Keratinocyte (primary cell): ENCODE measurements at regions not wholly inside any gene's neighbourhood (a gene's known extent, or its start where the extent isn't known, plus 50 kb on each side); places are given as distances from the start of the nearest gene placed in this dataset.

Experiments
- DNase-seq: peaks from one replicate; pipeline ENCODE4 v3.0.0-alpha.2; 2011; ENCODE audit warnings: low read depth, missing footprints, low spot score
- FAIRE-seq: peaks from 2 replicates; lab custom pipeline; 2011; peaks lifted over from hg19 to GRCh38; lab: Jason Lieb, UNC
- H2AFZ ChIP-seq: 2 replicates; pipeline ENCODE4 v1.6.0; 2012; ENCODE audit warnings: low read length, control low read depth, inconsistent platforms; ENCODE audit not compliant: control insufficient read depth
- H3K27ac ChIP-seq: 2 replicates; pipeline ENCODE4 v1.5.1; 2011; ENCODE audit warnings: low read length; ENCODE audit not compliant: control insufficient read depth, insufficient read depth
- H3K27me3 ChIP-seq: 3 replicates; pipeline ENCODE4 v1.6.0; 2011; ENCODE audit warnings: low read length; ENCODE audit not compliant: control insufficient read depth, insufficient read depth; ENCODE audit errors: extremely low read depth
- H3K36me3 ChIP-seq, 2 experiments: 2 replicates in 1 of 2; 3 replicates in 1 of 2; pipeline ENCODE4 v1.5.1; 2011; ENCODE audit warnings: low read length in 2 of 2, mild to moderate bottlenecking in 1 of 2; ENCODE audit not compliant: control insufficient read depth in 2 of 2, insufficient read depth in 2 of 2; ENCODE audit errors: extremely low read depth in 1 of 2
- H3K4me1 ChIP-seq: 3 replicates; pipeline ENCODE4 v1.5.1; 2011; ENCODE audit warnings: low read length; ENCODE audit not compliant: control insufficient read depth, insufficient read depth; ENCODE audit errors: extremely low read depth
- H3K4me2 ChIP-seq: 3 replicates; pipeline ENCODE4 v1.6.0; 2011; ENCODE audit warnings: low read depth, low read length; ENCODE audit not compliant: control insufficient read depth, insufficient read depth; ENCODE audit errors: extremely low read depth
- H3K4me3 ChIP-seq, 3 experiments: fragments of 200-600 bp in 1 of 3; sonication (generic) in 1 of 3; 2 replicates in 2 of 3; 3 replicates in 1 of 3; pipeline ENCODE4 v1.5.1; 2011 to 2016; ENCODE audit warnings: low read length in 3 of 3, mild to moderate bottlenecking in 3 of 3, control low read depth in 2 of 3, inconsistent platforms in 1 of 3, low read depth in 1 of 3, mixed read lengths in 1 of 3, mixed run types in 1 of 3, moderate library complexity in 1 of 3; ENCODE audit not compliant: control insufficient read depth in 2 of 3, insufficient read depth in 2 of 3; ENCODE audit errors: extremely low read depth in 1 of 3
- H3K79me2 ChIP-seq: 2 replicates; pipeline ENCODE4 v1.6.0; 2012; ENCODE audit warnings: low read length; ENCODE audit not compliant: control insufficient read depth, insufficient read depth
- H3K9ac ChIP-seq: 3 replicates; pipeline ENCODE4 v1.6.0; 2011; ENCODE audit warnings: low read length; ENCODE audit not compliant: control insufficient read depth, insufficient read depth; ENCODE audit errors: extremely low read depth
- H3K9me1 ChIP-seq: 3 replicates; pipeline ENCODE4 v1.6.0; 2011; ENCODE audit warnings: low read length; ENCODE audit not compliant: control insufficient read depth, insufficient read depth; ENCODE audit errors: extremely low read depth
- H3K9me3 ChIP-seq: 2 replicates; pipeline ENCODE4 v1.5.1; 2012; ENCODE audit warnings: low read depth, low read length; ENCODE audit not compliant: control insufficient read depth
- H4K20me1 ChIP-seq: 3 replicates; pipeline ENCODE4 v1.6.0; 2011; ENCODE audit warnings: low read length; ENCODE audit not compliant: control insufficient read depth, insufficient read depth; ENCODE audit errors: extremely low read depth
- EZH2 ChIP-seq: IDR thresholded peaks from one replicate; pipeline ENCODE4 v1.6.1; 2012; ENCODE audit warnings: inconsistent platforms, mild to moderate bottlenecking, low read length, moderate library complexity
- dilution Hi-C: fragments of 300-500 bp; cut with MboI; formaldehyde crosslinking; loops from one replicate; pipeline ENCODE4 v1.7.0; 2020; ENCODE audit warnings: low sequenced_read_pairs; ENCODE audit not compliant: extremely low pct_ligation_motif_present
- TF ChIP-seq, protein P1 (sequence below), 3 experiments: IDR thresholded peaks in 1 of 3; conservative IDR thresholded peaks in 1 of 3; optimal IDR thresholded peaks in 1 of 3; 2 replicates in 2 of 3; 3 replicates in 1 of 3; pipeline versions ENCODE3 to v1.5.1; 2011; ENCODE audit warnings: low read length in 3 of 3, mild to moderate bottlenecking in 3 of 3, moderate library complexity in 2 of 3, control low read depth in 1 of 3, inconsistent platforms in 1 of 3; ENCODE audit not compliant: insufficient read depth in 2 of 3; ENCODE audit errors: extremely low read depth in 1 of 3

DNA sequence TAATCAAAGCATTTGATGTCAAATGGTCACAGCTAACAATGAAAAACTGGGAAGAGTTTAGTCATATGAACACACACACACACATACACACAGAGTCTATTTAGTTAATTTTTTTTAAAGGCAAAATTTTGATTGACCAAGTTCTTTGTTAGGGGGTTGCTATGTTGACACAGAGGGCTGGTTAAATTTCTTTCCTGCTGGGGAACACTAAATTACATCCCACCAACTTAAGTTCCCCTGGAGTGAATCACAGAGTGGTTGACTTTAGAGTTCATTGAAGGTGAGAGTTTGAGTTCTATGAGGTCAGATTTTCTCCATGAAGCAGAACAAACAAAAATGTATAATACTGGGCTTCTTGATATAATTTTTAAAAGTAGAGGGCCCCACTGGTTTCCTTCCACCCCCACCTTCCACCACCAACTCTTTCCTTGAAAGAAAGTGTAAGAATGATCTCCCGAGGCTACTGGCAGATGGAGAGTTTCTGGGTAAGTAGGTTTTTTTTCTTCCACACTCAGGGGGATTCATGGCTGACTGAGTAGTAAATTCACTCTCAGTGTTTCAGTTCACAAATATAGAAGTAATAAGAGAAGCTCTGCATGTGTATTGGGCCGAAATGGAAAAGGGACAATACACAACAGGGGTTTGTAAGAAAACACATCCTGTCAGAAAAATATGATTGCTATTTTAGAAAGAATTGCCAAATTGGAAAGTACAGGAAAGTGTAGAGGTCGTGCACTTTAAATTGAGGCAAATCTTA lies 917.0 kb upstream of the LCORL start:
- no peak for TF ChIP-seq EZH2
- TF ChIP-seq, protein P1, sequence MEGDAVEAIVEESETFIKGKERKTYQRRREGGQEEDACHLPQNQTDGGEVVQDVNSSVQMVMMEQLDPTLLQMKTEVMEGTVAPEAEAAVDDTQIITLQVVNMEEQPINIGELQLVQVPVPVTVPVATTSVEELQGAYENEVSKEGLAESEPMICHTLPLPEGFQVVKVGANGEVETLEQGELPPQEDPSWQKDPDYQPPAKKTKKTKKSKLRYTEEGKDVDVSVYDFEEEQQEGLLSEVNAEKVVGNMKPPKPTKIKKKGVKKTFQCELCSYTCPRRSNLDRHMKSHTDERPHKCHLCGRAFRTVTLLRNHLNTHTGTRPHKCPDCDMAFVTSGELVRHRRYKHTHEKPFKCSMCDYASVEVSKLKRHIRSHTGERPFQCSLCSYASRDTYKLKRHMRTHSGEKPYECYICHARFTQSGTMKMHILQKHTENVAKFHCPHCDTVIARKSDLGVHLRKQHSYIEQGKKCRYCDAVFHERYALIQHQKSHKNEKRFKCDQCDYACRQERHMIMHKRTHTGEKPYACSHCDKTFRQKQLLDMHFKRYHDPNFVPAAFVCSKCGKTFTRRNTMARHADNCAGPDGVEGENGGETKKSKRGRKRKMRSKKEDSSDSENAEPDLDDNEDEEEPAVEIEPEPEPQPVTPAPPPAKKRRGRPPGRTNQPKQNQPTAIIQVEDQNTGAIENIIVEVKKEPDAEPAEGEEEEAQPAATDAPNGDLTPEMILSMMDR (optimal IDR thresholded peaks at IDR 0.05 in 1 of 3, IDR thresholded peaks at IDR 0.05 in 1 of 3, conservative IDR thresholded peaks at IDR 0.05 in 1 of 3; ENCODE audit: extremely low read depth in 1 of 3, insufficient read depth in 2 of 3, low read length in 3 of 3), result no peak
- Histone ChIP-seq H3K27ac (no peak overlapping the region), H3K9me1 (no peaks in the 10 kb centered on the region), H3K27me3 (no peaks in the 10 kb centered on the region), H4K20me1 (no peaks in the 10 kb centered on the region), H3K9ac (no peak overlapping the region), H3K4me2 (no peak overlapping the region), H3K79me2 (no peaks in the 10 kb centered on the region), H3K4me1 (no peaks in the 10 kb centered on the region), H3K4me3 (no peak overlapping the region), H3K36me3 (no peaks in the 10 kb centered on the region), H3K9me3 (no peaks in the 10 kb centered on the region), H2AFZ (no peak overlapping the region)
- dilution Hi-C loops, result no loop called here
- FAIRE-seq, result no peak
- no peak for DNase-seq

DNA sequence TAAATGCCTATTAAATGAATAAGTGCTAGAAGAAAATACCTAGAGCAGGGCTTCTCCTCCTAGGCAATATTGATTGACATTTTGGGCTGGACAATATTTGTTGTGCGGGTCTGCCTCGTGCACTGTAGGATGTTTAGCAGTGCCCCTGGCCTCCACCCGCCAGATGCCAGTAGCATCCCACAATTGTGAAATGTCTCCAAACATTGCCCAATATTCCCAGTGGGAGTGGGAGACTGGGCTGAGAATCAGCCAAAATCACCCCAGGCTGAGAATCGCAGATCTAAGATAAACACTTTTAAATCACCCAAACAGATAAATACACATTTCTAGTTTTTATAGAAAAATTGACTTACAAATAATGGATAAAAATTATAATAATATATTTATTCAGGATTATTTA lies 916.2 kb upstream of the LCORL start:
- no peaks in the 10 kb centered on the region for H3K9me3 ChIP-seq
- DNase-seq (no peak), FAIRE-seq (no peak)
- dilution Hi-C loops, result no loop called here
- H3K4me3 ChIP-seq, result no peak overlapping the region
- no peaks in the 10 kb centered on the region for H3K79me2 ChIP-seq
- H3K27ac ChIP-seq, result no peak overlapping the region
- no peak for TF ChIP-seq EZH2
- TF ChIP-seq, protein P1 (optimal IDR thresholded peaks at IDR 0.05 in 1 of 3, IDR thresholded peaks at IDR 0.05 in 1 of 3, conservative IDR thresholded peaks at IDR 0.05 in 1 of 3; ENCODE audit: extremely low read depth in 1 of 3, insufficient read depth in 2 of 3, low read length in 3 of 3), result no peak
- no peaks in the 10 kb centered on the region for H3K9me1 ChIP-seq
- H3K4me1 ChIP-seq, result no peaks in the 10 kb centered on the region
- H3K36me3 ChIP-seq, result no peaks in the 10 kb centered on the region
- H4K20me1 ChIP-seq, result no peaks in the 10 kb centered on the region
- no peaks in the 10 kb centered on the region for H3K27me3 ChIP-seq
- no peak overlapping the region for H3K4me2 ChIP-seq
- no peak overlapping the region for H3K9ac ChIP-seq
- no peak overlapping the region for H2AFZ ChIP-seq
